BLaER1 (cell line): ENCODE measurements at regions not wholly inside any gene's neighbourhood (a gene's known extent, or its start where the extent isn't known, plus 50 kb on each side); places are given as distances from the start of the nearest gene placed in this dataset.
"Not testable (repeated sequence)": the region's sequence is repeated elsewhere in the genome, so short reads cannot be mapped to it uniquely, and the experiment has no call there.

Experiments used
- H3K27ac ChIP-seq: shearing (Covaris generic); formaldehyde crosslinking; 2 replicates; pipeline ENCODE4 v1.8.1; 2022
- H3K27me3 ChIP-seq: shearing (Covaris generic); formaldehyde crosslinking; 2 replicates; pipeline ENCODE4 v1.8.1; 2022
- H3K36me3 ChIP-seq: shearing (Covaris generic); formaldehyde crosslinking; 2 replicates; pipeline ENCODE4 v1.8.1; 2022
- H3K4me1 ChIP-seq: shearing (Covaris generic); formaldehyde crosslinking; 2 replicates; pipeline ENCODE4 v1.8.1; 2022
- H3K4me2 ChIP-seq: shearing (Covaris generic); formaldehyde crosslinking; 2 replicates; pipeline ENCODE4 v1.8.1; 2022
- H3K4me3 ChIP-seq: shearing (Covaris generic); formaldehyde crosslinking; 2 replicates; pipeline ENCODE4 v1.8.1; 2022
- H3K9ac ChIP-seq: shearing (Covaris generic); formaldehyde crosslinking; 2 replicates; pipeline ENCODE4 v1.8.1; 2022
- H3K9me3 ChIP-seq: shearing (Covaris generic); formaldehyde crosslinking; 2 replicates; pipeline ENCODE4 v1.8.1; 2022
- H4K20me1 ChIP-seq: shearing (Covaris generic); formaldehyde crosslinking; 2 replicates; pipeline ENCODE4 v1.8.1; 2022
- Cebpa-rat ChIP-seq: shearing (Covaris generic); IDR thresholded peaks from 2 replicates; pipeline ENCODE4 v1.8.1; 2022

DNA sequence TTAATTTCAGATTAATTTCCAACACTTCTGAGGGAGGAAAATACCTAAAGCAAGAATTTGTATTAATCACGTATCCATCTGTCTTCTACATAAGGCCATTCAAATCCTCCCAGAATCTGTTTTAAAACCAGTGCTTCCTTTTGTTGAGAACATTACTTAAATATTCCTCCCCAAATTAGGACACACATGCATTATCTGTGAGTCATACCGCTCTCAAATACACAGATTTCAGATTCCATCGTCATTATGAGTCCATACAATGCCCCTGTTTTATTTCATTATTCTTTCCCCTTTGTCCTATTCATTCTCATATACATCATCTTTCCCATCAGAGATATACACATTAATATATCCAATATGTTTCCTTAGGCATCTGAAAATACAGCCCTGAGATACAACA is 57.3 kb upstream of the PRSS12 start:
- Histone ChIP-seq H3K27ac (no peak overlapping the region), H3K27me3 (no peaks in the 10 kb centered on the region), H4K20me1 (no peaks in the 10 kb centered on the region), H3K4me3 (no peak overlapping the region), H3K9me3 (no peaks in the 10 kb centered on the region), H3K4me1 (no peaks in the 10 kb centered on the region), H3K4me2 (no peak overlapping the region), H3K36me3 (no peaks in the 10 kb centered on the region), H3K9ac (no peak overlapping the region)
- TF ChIP-seq Cebpa-rat = no peak

DNA sequence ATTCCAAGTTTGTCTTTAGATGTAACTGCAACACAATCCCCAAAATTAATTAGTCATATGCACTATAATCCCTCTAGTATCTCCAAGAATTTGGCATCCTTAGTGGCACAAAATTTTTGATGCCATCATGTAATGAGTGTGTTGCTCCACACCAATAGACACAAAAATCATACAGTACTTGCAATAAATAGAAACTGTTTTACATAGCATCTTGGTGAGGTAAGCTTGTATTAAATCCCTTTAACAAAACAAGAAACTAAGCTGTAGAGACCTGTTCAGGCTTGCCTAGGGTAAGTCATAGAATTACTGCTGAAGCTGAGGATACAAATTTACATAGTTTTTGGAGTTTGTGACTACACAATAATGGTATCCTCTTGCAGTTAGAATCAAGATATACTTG is 64.5 kb upstream of the PRSS12 start:
- no peaks in the 10 kb centered on the region for H3K4me1 ChIP-seq
- no peaks in the 10 kb centered on the region for H3K36me3 ChIP-seq
- TF ChIP-seq Cebpa-rat = no peak
- no peak overlapping the region for H3K4me2 ChIP-seq
- no peaks in the 10 kb centered on the region for H4K20me1 ChIP-seq
- no peak overlapping the region for H3K4me3 ChIP-seq
- H3K9me3 ChIP-seq = no peaks in the 10 kb centered on the region
- no peaks in the 10 kb centered on the region for H3K27me3 ChIP-seq
- no peak overlapping the region for H3K9ac ChIP-seq
- H3K27ac ChIP-seq = no peak overlapping the region

GRCh38 chr4:118417800-118418199 is 65.0 kb upstream of the PRSS12 start:
- H3K36me3 ChIP-seq, H3K4me3 ChIP-seq, H3K27ac ChIP-seq, H3K9ac ChIP-seq, H3K27me3 ChIP-seq, H3K4me2 ChIP-seq, H3K9me3 ChIP-seq, H3K4me1 ChIP-seq, H4K20me1 ChIP-seq: not testable (repeated sequence)

DNA sequence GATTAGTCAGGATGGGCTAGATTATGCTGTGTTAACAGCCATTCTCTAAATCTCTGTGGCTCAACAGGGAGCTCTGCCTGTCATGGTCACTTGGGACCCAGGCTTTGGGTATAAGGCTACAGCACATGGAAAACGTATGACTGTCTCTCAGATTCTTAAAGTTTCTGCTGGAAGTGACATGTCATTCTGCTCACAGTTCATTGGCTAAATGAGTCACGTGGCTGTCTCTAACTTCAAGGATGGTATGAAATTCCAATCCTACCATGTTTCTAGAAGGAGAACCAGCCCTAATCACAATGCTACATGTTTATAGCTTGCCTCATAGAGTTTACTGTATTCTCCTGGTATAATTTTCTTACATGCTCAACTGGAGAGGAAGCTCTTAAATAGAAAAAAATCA is 65.6 kb upstream of the PRSS12 start:
- H3K9me3 ChIP-seq, H3K9ac ChIP-seq, H4K20me1 ChIP-seq, H3K4me3 ChIP-seq, H3K36me3 ChIP-seq, H3K27ac ChIP-seq, H3K4me1 ChIP-seq, H3K4me2 ChIP-seq, H3K27me3 ChIP-seq: not testable (repeated sequence)

- H4K20me1 ChIP-seq, H3K4me1 ChIP-seq, H3K9ac ChIP-seq, H3K9me3 ChIP-seq, H3K27ac ChIP-seq, H3K4me3 ChIP-seq, H3K4me2 ChIP-seq, H3K36me3 ChIP-seq, H3K27me3 ChIP-seq: not testable (repeated sequence)
Measured at GRCh38 chr4:118419626-118420025, 66.8 kb upstream of the PRSS12 start.

- H3K4me2 ChIP-seq = peak overlapping the region; percentile 36; the same call in 1 of the 2 replicates
- H3K9ac ChIP-seq = not testable (repeated sequence)
Measured at GRCh38 chr4:118424062-118424461, 71.3 kb upstream of the PRSS12 start.

GRCh38 chr4:118428881-118429280 is 76.1 kb upstream of the PRSS12 start:
- not testable (repeated sequence) for H3K4me1 ChIP-seq, H3K36me3 ChIP-seq, H3K4me2 ChIP-seq, H3K27me3 ChIP-seq, H4K20me1 ChIP-seq, H3K4me3 ChIP-seq, H3K9me3 ChIP-seq, H3K9ac ChIP-seq, H3K27ac ChIP-seq

More at GRCh38 chr4:118424062-118424461, 71.3 kb upstream of the PRSS12 start:
- H3K4me3 ChIP-seq, H3K9me3 ChIP-seq, H3K4me1 ChIP-seq, H4K20me1 ChIP-seq, H3K27me3 ChIP-seq, H3K27ac ChIP-seq, H3K36me3 ChIP-seq: not testable (repeated sequence)

GRCh38 chr4:118432359-118432758 is 79.6 kb upstream of the PRSS12 start:
- H3K4me3 ChIP-seq, H3K27me3 ChIP-seq, H3K9me3 ChIP-seq, H3K9ac ChIP-seq, H3K4me2 ChIP-seq, H3K36me3 ChIP-seq, H4K20me1 ChIP-seq, H3K4me1 ChIP-seq, H3K27ac ChIP-seq: not testable (repeated sequence)

GRCh38 chr4:118433612-118434375 is 81.0 kb upstream of the PRSS12 start:
- H3K9me3 ChIP-seq, H3K4me1 ChIP-seq, H4K20me1 ChIP-seq, H3K27me3 ChIP-seq, H3K4me2 ChIP-seq, H3K27ac ChIP-seq, H3K4me3 ChIP-seq, H3K9ac ChIP-seq, H3K36me3 ChIP-seq: not testable (repeated sequence)

- not testable (repeated sequence) for H3K4me1 ChIP-seq, H3K4me2 ChIP-seq, H3K9ac ChIP-seq, H3K36me3 ChIP-seq, H3K27ac ChIP-seq, H3K9me3 ChIP-seq, H3K27me3 ChIP-seq, H3K4me3 ChIP-seq, H4K20me1 ChIP-seq
Measured at GRCh38 chr4:118435415-118435814, 82.6 kb upstream of the PRSS12 start.

GRCh38 chr4:118442115-118442837 is 89.5 kb upstream of the PRSS12 start:
- H3K9ac ChIP-seq, H3K27me3 ChIP-seq, H3K9me3 ChIP-seq, H3K27ac ChIP-seq, H3K4me2 ChIP-seq, H3K4me3 ChIP-seq, H3K36me3 ChIP-seq, H4K20me1 ChIP-seq, H3K4me1 ChIP-seq: not testable (repeated sequence)

DNA sequence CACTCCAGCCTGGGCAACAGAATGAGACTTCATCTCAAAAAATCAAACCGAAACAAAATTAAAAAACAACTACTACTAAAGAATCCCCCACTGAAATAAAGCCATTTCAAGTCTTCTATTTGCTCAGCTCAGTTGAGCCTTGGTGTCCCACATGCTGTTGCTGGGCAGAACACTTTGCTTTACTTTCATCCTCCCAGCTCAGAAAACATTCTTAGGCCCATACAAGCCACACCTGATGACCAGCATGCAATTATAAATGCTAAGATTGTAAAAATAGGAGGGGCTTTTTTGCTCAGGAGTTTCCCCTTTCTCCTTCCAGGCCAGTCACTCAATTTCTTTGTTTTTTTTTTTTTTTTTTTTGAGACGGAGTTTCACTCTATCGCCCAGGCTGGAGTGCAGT is 94.6 kb upstream of the PRSS12 start:
- H3K4me3 ChIP-seq = not testable (repeated sequence)

DNA sequence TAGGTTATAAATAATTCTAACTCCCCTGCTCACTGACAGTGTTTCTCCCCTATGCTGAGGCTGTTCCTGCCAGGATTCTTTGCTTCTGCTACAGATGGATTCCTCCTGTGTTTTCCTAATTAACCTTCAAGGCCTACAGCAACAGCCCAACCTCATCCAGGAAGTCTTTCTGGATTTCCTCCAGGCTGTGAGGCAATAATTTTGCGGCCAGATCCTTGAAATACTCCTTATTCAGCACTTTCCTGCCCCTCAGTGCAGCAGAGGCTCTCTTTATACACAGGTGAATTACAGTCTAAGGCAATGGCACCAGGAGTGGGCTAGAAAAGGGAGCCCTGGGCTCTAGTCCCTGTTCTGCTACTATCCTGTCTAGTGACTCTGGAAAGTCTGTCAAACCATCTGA is 102.1 kb upstream of the PRSS12 start:
- not testable (repeated sequence) for H3K4me3 ChIP-seq, H3K4me2 ChIP-seq, H3K27ac ChIP-seq, H4K20me1 ChIP-seq, H3K36me3 ChIP-seq, H3K9me3 ChIP-seq, H3K4me1 ChIP-seq, H3K9ac ChIP-seq, H3K27me3 ChIP-seq

More for the DNA sequence above, 94.6 kb upstream of the PRSS12 start:
- not testable (repeated sequence) for H3K4me2 ChIP-seq, H3K9me3 ChIP-seq, H4K20me1 ChIP-seq, H3K36me3 ChIP-seq, H3K4me1 ChIP-seq, H3K27ac ChIP-seq, H3K27me3 ChIP-seq, H3K9ac ChIP-seq

DNA sequence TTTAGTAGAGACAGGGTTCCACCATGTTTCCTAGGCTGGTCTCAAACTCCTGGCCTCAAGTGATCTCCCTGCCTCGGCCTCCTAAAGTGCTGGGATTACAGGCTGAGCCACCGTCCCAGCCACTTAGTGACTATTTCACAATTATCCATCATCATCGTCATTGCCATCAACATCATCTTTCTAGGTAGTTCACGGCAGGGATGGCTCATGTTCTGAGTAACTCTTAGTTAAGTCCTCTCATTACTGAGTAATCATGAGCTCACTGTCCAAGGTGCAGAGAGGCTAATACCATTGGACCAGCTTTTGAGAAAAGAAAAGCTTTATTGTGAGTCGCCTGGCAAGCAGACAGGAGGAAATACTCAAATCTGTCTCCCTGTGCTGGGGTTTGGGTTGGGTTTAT is 108.6 kb upstream of the PRSS12 start:
- not testable (repeated sequence) for H4K20me1 ChIP-seq, H3K4me3 ChIP-seq, H3K9me3 ChIP-seq, H3K4me1 ChIP-seq, H3K27me3 ChIP-seq, H3K27ac ChIP-seq, H3K36me3 ChIP-seq, H3K4me2 ChIP-seq, H3K9ac ChIP-seq

GRCh38 chr4:118465831-118466230 is 113.0 kb upstream of the PRSS12 start:
- not testable (repeated sequence) for H3K9ac ChIP-seq, H3K9me3 ChIP-seq, H3K4me2 ChIP-seq, H3K27ac ChIP-seq, H4K20me1 ChIP-seq, H3K27me3 ChIP-seq, H3K4me1 ChIP-seq, H3K36me3 ChIP-seq, H3K4me3 ChIP-seq
